A549 (cell line): ENCODE measurements at regions not wholly inside any gene's neighbourhood (a gene's known extent, or its start where the extent isn't known, plus 50 kb on each side); places are given as distances from the start of the nearest gene placed in this dataset.

Source experiments
- ATAC-seq, 2 experiments: fragments of 200-7000 bp in 1 of 2; fragments of >200 bp in 1 of 2; cut with Nextera tagmentation in 1 of 2; cut with Tn5 transposase in 1 of 2; 3 replicates each; pipeline versions ENCODE4 v1.8.0 to v1.9.1; 2018 to 2020; ENCODE audit warnings: mild to moderate bottlenecking in 1 of 2, moderate library complexity in 1 of 2
- CTCF ChIA-PET: fragments of 300-600 bp; sonication (Branson Sonifier 250); formaldehyde crosslinking; extraction: SDS; loops from one replicate; lab custom pipeline; 2021; ENCODE audit warnings: antibody characterized with exemption, inconsistent platforms; lab: Yijun Ruan, JAX
- POLR2A ChIA-PET: fragments of 350-600 bp; formaldehyde crosslinking; extraction: SDS; loops from one replicate; lab custom pipeline; 2021; ENCODE audit warnings: antibody characterized with exemption, inconsistent platforms; lab: Yijun Ruan, JAX
- DNase-seq, 2 experiments: peaks; one replicate each; pipeline versions ENCODE4 v3.0.0 to v3.0.0-alpha.2; 2011 to 2016; ENCODE audit warnings: low read depth in 1 of 2, low spot score in 1 of 2
- FAIRE-seq: peaks from 2 replicates; lab custom pipeline; 2011; peaks lifted over from hg19 to GRCh38; lab: Jason Lieb, UNC
- H3K27ac ChIP-seq, 2 experiments: fragments of >200 bp; sonication (Bioruptor Twin); formaldehyde crosslinking; 3 replicates each; pipeline ENCODE4 v1.5.1; 2016 to 2017
- H3K4me1 ChIP-seq: fragments of >200 bp; sonication (Bioruptor Twin); formaldehyde crosslinking; 3 replicates; pipeline ENCODE4 v1.6.1; 2016
- H3K4me2 ChIP-seq: fragments of >200 bp; sonication (Bioruptor Twin); formaldehyde crosslinking; 3 replicates; pipeline ENCODE4 v1.6.1; 2016
- H3K4me3 ChIP-seq: fragments of >200 bp; sonication (Bioruptor Twin); formaldehyde crosslinking; 3 replicates; pipeline ENCODE4 v1.5.1; 2016
- H3K9me3 ChIP-seq: fragments of >200 bp; sonication (Bioruptor Twin); formaldehyde crosslinking; 3 replicates; pipeline ENCODE4 v1.6.1; 2016
- CEBPB ChIP-seq, 2 experiments: fragments of >200 bp in 1 of 2; sonication (Bioruptor Twin) in 1 of 2; formaldehyde crosslinking in 1 of 2; IDR thresholded peaks; 2 replicates each; pipeline ENCODE4 v1.6.1; 2012 to 2016
- CHD2 ChIP-seq: fragments of 150-350 bp; IDR thresholded peaks from 2 replicates; pipeline ENCODE4 v1.6.1; 2014; ENCODE audit warnings: low read length; ENCODE audit not compliant: partially characterized antibody
- EP300 ChIP-seq, 2 experiments: fragments of >200 bp; sonication (Bioruptor Twin); formaldehyde crosslinking; IDR thresholded peaks; 2 replicates in 1 of 2; 3 replicates in 1 of 2; pipeline ENCODE4 v1.6.1; 2016 to 2017
- ESRRA ChIP-seq: fragments of 150-350 bp; IDR thresholded peaks from 2 replicates; pipeline ENCODE4 v1.6.1; 2014; ENCODE audit warnings: mild to moderate bottlenecking, low read length, borderline replicate concordance
- FOXS1 ChIP-seq: fragments of 250-450 bp; sonication (Bioruptor Pico); IDR thresholded peaks from 2 replicates; pipeline ENCODE4 v1.5.0; 2020; ENCODE audit warnings: mild to moderate bottlenecking, moderate library complexity
- HDAC2 ChIP-seq: fragments of 200-600 bp; sonication (generic); IDR thresholded peaks from 2 replicates; pipeline ENCODE4 v1.6.1; 2016
- HEYL ChIP-seq: fragments of 250-450 bp; sonication (Bioruptor Pico); IDR thresholded peaks from 2 replicates; pipeline ENCODE4 v1.8.0; 2021; ENCODE audit warnings: mild to moderate bottlenecking, moderate library complexity
- HOXB13 ChIP-seq: fragments of 250-450 bp; sonication (Bioruptor Pico); IDR thresholded peaks from 2 replicates; pipeline ENCODE4 v1.5.0; 2020; ENCODE audit warnings: low read depth, mild to moderate bottlenecking, moderate library complexity
- JUN ChIP-seq, 2 experiments: fragments of >200 bp; sonication (Bioruptor Twin); formaldehyde crosslinking; IDR thresholded peaks; 2 replicates in 1 of 2; 3 replicates in 1 of 2; pipeline ENCODE4 v1.6.1; 2016 to 2017
- JUNB ChIP-seq: fragments of >200 bp; sonication (Bioruptor Twin); formaldehyde crosslinking; IDR thresholded peaks from 2 replicates; pipeline ENCODE4 v1.6.1; 2016
- KDM1A ChIP-seq: fragments of 200-600 bp; sonication (generic); IDR thresholded peaks from 2 replicates; pipeline ENCODE4 v1.6.1; 2016; ENCODE audit warnings: low read depth, mild to moderate bottlenecking
- NPAS2 ChIP-seq: fragments of 250-450 bp; sonication (Bioruptor Pico); IDR thresholded peaks from 2 replicates; pipeline ENCODE4 v1.8.0; 2022; ENCODE audit warnings: mild to moderate bottlenecking, moderate library complexity, borderline replicate concordance
- NR3C1 ChIP-seq: fragments of >200 bp; sonication (Bioruptor Twin); formaldehyde crosslinking; IDR thresholded peaks from 3 replicates; pipeline ENCODE4 v1.6.1; 2017
- RARB ChIP-seq: fragments of 250-450 bp; sonication (Bioruptor Pico); IDR thresholded peaks from 2 replicates; pipeline ENCODE4 v1.8.0; 2021; ENCODE audit warnings: mild to moderate bottlenecking, moderate library complexity
- RCOR1 ChIP-seq: fragments of 150-350 bp; IDR thresholded peaks from 2 replicates; pipeline ENCODE4 v1.6.1; 2014; ENCODE audit warnings: antibody characterized with exemption, low read length, low read depth
- SREBF2 ChIP-seq: fragments of 450-650 bp; IDR thresholded peaks from 2 replicates; pipeline ENCODE4 v1.6.1; 2014; ENCODE audit warnings: mild to moderate bottlenecking, moderate library complexity
- ZFP36 ChIP-seq: fragments of 450-650 bp; IDR thresholded peaks from 2 replicates; pipeline ENCODE4 v1.6.1; 2014; ENCODE audit warnings: borderline replicate concordance; ENCODE audit not compliant: partially characterized antibody
- WGBS: methylation state at CpG from one replicate; pipeline ENCODE4 v1.1.6; 2017; ENCODE audit errors: missing lambda C conversion rate; 5-methylcytosine and 5-hydroxymethylcytosine counted together
- TF ChIP-seq, protein P1 (sequence below): IDR thresholded peaks from 2 replicates; pipeline ENCODE4 v1.6.1; 2012; ENCODE audit warnings: low read depth, borderline replicate concordance
- TF ChIP-seq, protein P2 (sequence below): IDR thresholded peaks from 2 replicates; pipeline ENCODE4 v1.6.1; 2012
- TF ChIP-seq, protein P3 (sequence below): fragments of 450-650 bp; IDR thresholded peaks from 2 replicates; pipeline ENCODE4 v1.6.1; 2014; ENCODE audit warnings: antibody characterized with exemption
- TF ChIP-seq, protein P4 (sequence below): fragments of 250-450 bp; sonication (Bioruptor Pico); IDR thresholded peaks from 2 replicates; pipeline ENCODE4 v1.5.0; 2021; ENCODE audit warnings: mild to moderate bottlenecking, moderate library complexity, borderline replicate concordance
- TF ChIP-seq, protein P5 (sequence below): fragments of 150-350 bp; IDR thresholded peaks from 2 replicates; pipeline ENCODE4 v1.6.1; 2014; ENCODE audit warnings: low read depth, mild to moderate bottlenecking, low read length
- TF ChIP-seq, protein P6 (sequence below): fragments of 250-450 bp; sonication (Bioruptor Pico); IDR thresholded peaks from 2 replicates; pipeline ENCODE4 v1.5.0; 2020; ENCODE audit warnings: low read depth, mild to moderate bottlenecking, moderate library complexity

DNA sequence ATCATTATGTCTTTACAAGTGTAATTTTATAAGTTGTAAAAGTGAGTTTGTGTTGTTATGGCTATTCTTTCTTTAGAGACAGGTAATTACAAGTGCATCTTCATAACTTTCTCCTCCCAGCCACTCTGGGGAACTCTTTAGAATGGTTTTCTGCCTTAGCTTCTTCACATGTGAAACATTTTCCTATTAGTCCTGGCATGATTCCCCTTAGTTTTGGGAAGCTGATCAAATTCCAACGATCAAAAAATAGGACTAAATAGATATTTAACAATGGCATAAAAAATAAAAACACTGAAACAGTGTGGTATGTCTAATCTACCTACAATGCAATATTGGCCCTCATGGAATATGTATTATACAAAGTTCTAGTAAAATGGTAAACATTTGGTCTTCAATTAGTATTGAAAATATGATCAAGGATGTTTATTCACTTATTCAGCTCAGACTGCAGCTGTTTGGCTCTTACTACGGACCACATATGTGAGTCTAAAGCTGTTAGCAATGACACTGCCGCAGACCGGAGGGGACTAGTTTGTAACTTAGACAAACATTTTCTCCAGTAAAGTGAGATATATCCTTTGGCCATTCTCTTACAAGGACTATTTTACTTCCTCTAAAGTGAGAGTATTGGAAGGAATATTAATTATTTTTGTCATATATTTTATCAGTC is 890.8 kb upstream of the USP15 start:
- no peak overlapping the region for H3K27ac ChIP-seq
- ChIA-PET POLR2A (no interaction called here), CTCF (no interaction called here)
- H3K4me3 ChIP-seq: no peak overlapping the region
- TF ChIP-seq ZFP36: no peak
- TF ChIP-seq, protein P1, sequence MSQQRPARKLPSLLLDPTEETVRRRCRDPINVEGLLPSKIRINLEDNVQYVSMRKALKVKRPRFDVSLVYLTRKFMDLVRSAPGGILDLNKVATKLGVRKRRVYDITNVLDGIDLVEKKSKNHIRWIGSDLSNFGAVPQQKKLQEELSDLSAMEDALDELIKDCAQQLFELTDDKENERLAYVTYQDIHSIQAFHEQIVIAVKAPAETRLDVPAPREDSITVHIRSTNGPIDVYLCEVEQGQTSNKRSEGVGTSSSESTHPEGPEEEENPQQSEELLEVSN: no peak
- no peak for TF ChIP-seq SREBF2
- TF ChIP-seq HEYL (CRISPR knock-in tag): no peak
- no peak for TF ChIP-seq KDM1A
- WGBS: 36% methylated on average over 4 of the region's 4 CpGs
- FAIRE-seq: no peak
- no peak for ATAC-seq
- no peak for DNase-seq
- no peak overlapping the region for H3K4me2 ChIP-seq
- H3K4me1 ChIP-seq: no peaks in the 10 kb centered on the region
- H3K9me3 ChIP-seq: no peaks in the 10 kb centered on the region

DNA sequence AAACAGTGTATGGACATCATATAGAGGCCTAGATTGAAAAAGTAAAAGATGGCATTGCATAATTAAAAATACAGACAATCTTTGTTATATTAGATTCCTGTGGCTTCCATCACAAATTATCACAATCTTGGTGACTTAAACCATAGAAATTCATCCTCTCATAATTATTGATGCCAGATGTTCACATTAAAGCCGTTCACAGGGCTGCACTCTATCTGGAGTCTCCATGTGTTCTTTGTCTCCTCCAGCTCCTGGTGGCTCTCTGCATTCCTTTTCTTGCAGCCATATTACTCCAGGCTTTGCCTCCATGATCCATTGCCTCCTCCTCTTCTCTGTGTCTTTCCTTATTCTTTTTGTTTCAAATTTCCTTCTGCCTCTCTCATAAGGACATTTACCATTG is 875.7 kb upstream of the USP15 start:
- CTCF ChIA-PET: no interaction called here
- WGBS: 0% methylated on average over 1 of the region's 1 CpG
- TF ChIP-seq FOXS1: no peak
- TF ChIP-seq, protein P2, sequence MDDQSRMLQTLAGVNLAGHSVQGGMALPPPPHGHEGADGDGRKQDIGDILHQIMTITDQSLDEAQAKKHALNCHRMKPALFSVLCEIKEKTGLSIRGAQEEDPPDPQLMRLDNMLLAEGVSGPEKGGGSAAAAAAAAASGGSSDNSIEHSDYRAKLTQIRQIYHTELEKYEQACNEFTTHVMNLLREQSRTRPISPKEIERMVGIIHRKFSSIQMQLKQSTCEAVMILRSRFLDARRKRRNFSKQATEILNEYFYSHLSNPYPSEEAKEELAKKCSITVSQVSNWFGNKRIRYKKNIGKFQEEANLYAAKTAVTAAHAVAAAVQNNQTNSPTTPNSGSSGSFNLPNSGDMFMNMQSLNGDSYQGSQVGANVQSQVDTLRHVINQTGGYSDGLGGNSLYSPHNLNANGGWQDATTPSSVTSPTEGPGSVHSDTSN: no peak
- TF ChIP-seq, protein P3, sequence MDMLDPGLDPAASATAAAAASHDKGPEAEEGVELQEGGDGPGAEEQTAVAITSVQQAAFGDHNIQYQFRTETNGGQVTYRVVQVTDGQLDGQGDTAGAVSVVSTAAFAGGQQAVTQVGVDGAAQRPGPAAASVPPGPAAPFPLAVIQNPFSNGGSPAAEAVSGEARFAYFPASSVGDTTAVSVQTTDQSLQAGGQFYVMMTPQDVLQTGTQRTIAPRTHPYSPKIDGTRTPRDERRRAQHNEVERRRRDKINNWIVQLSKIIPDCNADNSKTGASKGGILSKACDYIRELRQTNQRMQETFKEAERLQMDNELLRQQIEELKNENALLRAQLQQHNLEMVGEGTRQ: no peak
- TF ChIP-seq RCOR1: no peak
- TF ChIP-seq HDAC2: no peak
- TF ChIP-seq HEYL (CRISPR knock-in tag): no peak
- TF ChIP-seq CEBPB (IDR thresholded peaks at IDR 0.05): no peak
- no peak for TF ChIP-seq CHD2
- no peak for TF ChIP-seq ESRRA
- TF ChIP-seq, protein P4, sequence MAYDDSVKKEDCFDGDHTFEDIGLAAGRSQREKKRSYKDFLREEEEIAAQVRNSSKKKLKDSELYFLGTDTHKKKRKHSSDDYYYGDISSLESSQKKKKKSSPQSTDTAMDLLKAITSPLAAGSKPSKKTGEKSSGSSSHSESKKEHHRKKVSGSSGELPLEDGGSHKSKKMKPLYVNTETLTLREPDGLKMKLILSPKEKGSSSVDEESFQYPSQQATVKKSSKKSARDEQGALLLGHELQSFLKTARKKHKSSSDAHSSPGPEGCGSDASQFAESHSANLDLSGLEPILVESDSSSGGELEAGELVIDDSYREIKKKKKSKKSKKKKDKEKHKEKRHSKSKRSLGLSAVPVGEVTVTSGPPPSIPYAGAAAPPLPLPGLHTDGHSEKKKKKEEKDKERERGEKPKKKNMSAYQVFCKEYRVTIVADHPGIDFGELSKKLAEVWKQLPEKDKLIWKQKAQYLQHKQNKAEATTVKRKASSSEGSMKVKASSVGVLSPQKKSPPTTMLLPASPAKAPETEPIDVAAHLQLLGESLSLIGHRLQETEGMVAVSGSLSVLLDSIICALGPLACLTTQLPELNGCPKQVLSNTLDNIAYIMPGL (CRISPR knock-in tag): no peak
- no peak for TF ChIP-seq JUNB
- no peak for TF ChIP-seq RARB (CRISPR knock-in tag)
- no peak for TF ChIP-seq NPAS2
- TF ChIP-seq, protein P5, sequence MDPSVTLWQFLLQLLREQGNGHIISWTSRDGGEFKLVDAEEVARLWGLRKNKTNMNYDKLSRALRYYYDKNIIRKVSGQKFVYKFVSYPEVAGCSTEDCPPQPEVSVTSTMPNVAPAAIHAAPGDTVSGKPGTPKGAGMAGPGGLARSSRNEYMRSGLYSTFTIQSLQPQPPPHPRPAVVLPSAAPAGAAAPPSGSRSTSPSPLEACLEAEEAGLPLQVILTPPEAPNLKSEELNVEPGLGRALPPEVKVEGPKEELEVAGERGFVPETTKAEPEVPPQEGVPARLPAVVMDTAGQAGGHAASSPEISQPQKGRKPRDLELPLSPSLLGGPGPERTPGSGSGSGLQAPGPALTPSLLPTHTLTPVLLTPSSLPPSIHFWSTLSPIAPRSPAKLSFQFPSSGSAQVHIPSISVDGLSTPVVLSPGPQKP: no peak
- TF ChIP-seq HOXB13 (CRISPR knock-in tag): no peak
- no peak for TF ChIP-seq JUN (IDR thresholded peaks at IDR 0.05)
- TF ChIP-seq, protein P6, sequence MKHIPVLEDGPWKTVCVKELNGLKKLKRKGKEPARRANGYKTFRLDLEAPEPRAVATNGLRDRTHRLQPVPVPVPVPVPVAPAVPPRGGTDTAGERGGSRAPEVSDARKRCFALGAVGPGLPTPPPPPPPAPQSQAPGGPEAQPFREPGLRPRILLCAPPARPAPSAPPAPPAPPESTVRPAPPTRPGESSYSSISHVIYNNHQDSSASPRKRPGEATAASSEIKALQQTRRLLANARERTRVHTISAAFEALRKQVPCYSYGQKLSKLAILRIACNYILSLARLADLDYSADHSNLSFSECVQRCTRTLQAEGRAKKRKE (CRISPR knock-in tag): no peak
- no peak for TF ChIP-seq NR3C1
- TF ChIP-seq EP300 (IDR thresholded peaks at IDR 0.05): no peak
- no peak overlapping the region for H3K4me2 ChIP-seq
- no peak for FAIRE-seq
- no peak for ATAC-seq
- H3K9me3 ChIP-seq: no peaks in the 10 kb centered on the region
- H3K27ac ChIP-seq: no peak overlapping the region
- no peaks in the 10 kb centered on the region for H3K4me1 ChIP-seq
- no peak for DNase-seq
- POLR2A ChIA-PET: no interaction called here
- H3K4me3 ChIP-seq: no peak overlapping the region
